ENCODE measurements at regions not wholly inside any gene's neighbourhood (a gene's known extent, or its start where the extent isn't known, plus 50 kb on each side); places are given as distances from the start of the nearest gene placed in this dataset.

- Mint-ChIP-seq H3K36me3 (ENCODE audit: low read depth) (peaks cover 29% of the 10 kb centered on the region), H3K27me3 (no peaks in the 10 kb centered on the region), H3K9me3 (no peaks in the 10 kb centered on the region), H3K27ac (no peak overlapping the region), H3K4me1 (ENCODE audit: low read depth) (no peaks in the 10 kb centered on the region), H3K4me3 (no peak overlapping the region)
- CTCF ChIA-PET: interaction anchor here (0.8 to 1.8 kb wide), 6 partner anchors 21 to 173 kb away, joined by 3 to 6 read pairs (median 4); no protein-coding TSS in a partner anchor
- POLR2A ChIA-PET: interaction anchor here (1.8 kb wide), 1 partner anchor 55 kb away, joined by 3 read pairs; no protein-coding TSS in a partner anchor
- no peak for TF ChIP-seq CTCF (IDR thresholded peaks at IDR 0.05)
- intact Hi-C loops (cut with micrococcal nuclease): no loop called here
- ATAC-seq (no peak), DNase-seq (no peak)
Observed at GRCh38 chr1:219989766-219990165, 56.5 kb downstream of the EPRS1 start.

GRCh38 chr1:219988818-219989217, 57.5 kb downstream of the EPRS1 start:
- POLR2A ChIA-PET: interaction anchor here (1.8 kb wide), 1 partner anchor 56 kb away, joined by 3 read pairs; no protein-coding TSS in a partner anchor
- TF ChIP-seq CTCF (IDR thresholded peaks at IDR 0.05): no peak
- no peak for ATAC-seq
- DNase-seq: no peak
- CTCF ChIA-PET: interaction anchor here (0.7 to 1.8 kb wide), 4 partner anchors 21 to 174 kb away, joined by 3 to 6 read pairs (median 4); no protein-coding TSS in a partner anchor
- H3K27me3 Mint-ChIP-seq: no peaks in the 10 kb centered on the region
- H3K4me3 Mint-ChIP-seq: no peak overlapping the region
- intact Hi-C loops (cut with micrococcal nuclease): no loop called here
- H3K9me3 Mint-ChIP-seq: no peaks in the 10 kb centered on the region
- H3K4me1 Mint-ChIP-seq (ENCODE audit: low read depth): no peaks in the 10 kb centered on the region
- H3K27ac Mint-ChIP-seq: no peak overlapping the region
- peaks cover 32% of the 10 kb centered on the region for H3K36me3 Mint-ChIP-seq (ENCODE audit: low read depth)

GRCh38 chr1:219988387-219988786, 57.9 kb downstream of the EPRS1 start:
- CTCF ChIA-PET: interaction anchor here (0.7 to 1.8 kb wide), 4 partner anchors 21 to 175 kb away, joined by 3 to 6 read pairs (median 4); no protein-coding TSS in a partner anchor
- peaks cover 29% of the 10 kb centered on the region for H3K36me3 Mint-ChIP-seq (ENCODE audit: low read depth)
- intact Hi-C loops (cut with micrococcal nuclease): no loop called here
- H3K27ac Mint-ChIP-seq: peak overlapping the region; percentile 50
- H3K4me1 Mint-ChIP-seq (ENCODE audit: low read depth): no peaks in the 10 kb centered on the region
- POLR2A ChIA-PET: interaction anchor here (1.8 kb wide), 1 partner anchor 57 kb away, joined by 3 read pairs; no protein-coding TSS in a partner anchor
- no peak for DNase-seq
- ATAC-seq: no peak
- H3K4me3 Mint-ChIP-seq: no peak overlapping the region
- no peaks in the 10 kb centered on the region for H3K27me3 Mint-ChIP-seq
- no peaks in the 10 kb centered on the region for H3K9me3 Mint-ChIP-seq
- TF ChIP-seq CTCF (IDR thresholded peaks at IDR 0.05): no peak

GRCh38 chr1:219987325-219987724, 59.0 kb upstream of the SLC30A10 start:
- ChIA-PET CTCF (interaction anchor here (1.0 to 1.7 kb wide), 3 partner anchors 9 to 25 kb away, joined by 3 read pairs; no protein-coding TSS in a partner anchor), POLR2A (no interaction called here)
- Mint-ChIP-seq H3K36me3 (ENCODE audit: low read depth) (peaks cover 26% of the 10 kb centered on the region), H3K4me3 (no peak overlapping the region), H3K27me3 (no peaks in the 10 kb centered on the region), H3K9me3 (no peaks in the 10 kb centered on the region), H3K27ac (no peak overlapping the region), H3K4me1 (ENCODE audit: low read depth) (no peaks in the 10 kb centered on the region)
- DNase-seq (no peak), ATAC-seq (no peak)
- TF ChIP-seq CTCF (IDR thresholded peaks at IDR 0.05): no peak
- intact Hi-C loops (cut with micrococcal nuclease): no loop called here

- Mint-ChIP-seq H3K9me3 (no peaks in the 10 kb centered on the region), H3K27me3 (no peaks in the 10 kb centered on the region), H3K27ac (no peak overlapping the region), H3K4me1 (ENCODE audit: low read depth) (no peaks in the 10 kb centered on the region), H3K4me3 (no peak overlapping the region), H3K36me3 (ENCODE audit: low read depth) (peaks cover 24% of the 10 kb centered on the region)
- CTCF ChIA-PET: interaction anchor here (0.6 kb wide), 1 partner anchor 46 kb away, joined by 3 read pairs; no protein-coding TSS in a partner anchor
- POLR2A ChIA-PET: no interaction called here
- ATAC-seq (no peak), DNase-seq (no peak)
- no peak for TF ChIP-seq CTCF (IDR thresholded peaks at IDR 0.05)
- intact Hi-C loops (cut with micrococcal nuclease): no loop called here
Observed at GRCh38 chr1:219985169-219985568, 56.8 kb upstream of the SLC30A10 start.

All from activated CD8-positive, alpha-beta T cell treated with anti-CD3 and anti-CD28 coated beads for 36 hours (primary cell).